Fibroblast of villous mesenchyme (primary cell): ENCODE measurements at regions not wholly inside any gene's neighbourhood (a gene's known extent, or its start where the extent isn't known, plus 50 kb on each side); places are given as distances from the start of the nearest gene placed in this dataset.

Source experiments
- DNase-seq: peaks from one replicate; pipeline ENCODE4 v3.0.0-alpha.2; 2010; ENCODE audit warnings: low read depth
- H3K4me3 ChIP-seq: 2 replicates; pipeline ENCODE4 v1.5.1; 2011; ENCODE audit warnings: low read depth, mild to moderate bottlenecking, low read length
- TF ChIP-seq, protein P1 (sequence below): IDR thresholded peaks from 2 replicates; pipeline ENCODE4 v1.5.1; 2012; ENCODE audit warnings: low read depth, mild to moderate bottlenecking, low read length; ENCODE audit not compliant: insufficient read depth

DNA sequence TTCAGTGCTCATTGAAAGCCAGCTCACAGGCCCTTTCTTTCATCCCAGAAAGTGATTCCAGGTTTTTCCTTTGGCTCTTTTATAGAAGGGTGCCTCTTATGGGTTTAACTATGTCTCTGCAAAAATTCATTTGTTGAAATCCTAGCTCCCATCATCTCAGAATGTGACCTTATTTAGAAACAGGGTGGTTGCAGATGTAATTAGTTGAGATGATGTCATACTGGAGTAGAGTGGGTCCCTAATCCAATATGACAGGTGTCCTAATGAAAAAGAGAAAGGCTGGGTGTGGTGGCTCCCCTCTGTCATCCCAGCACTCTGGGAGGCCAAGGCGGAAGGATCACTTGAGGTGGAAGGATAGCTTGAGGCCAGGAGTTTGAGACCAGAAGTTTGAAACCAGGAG is 64.2 kb upstream of the FAM20A start:
- TF ChIP-seq, protein P1, sequence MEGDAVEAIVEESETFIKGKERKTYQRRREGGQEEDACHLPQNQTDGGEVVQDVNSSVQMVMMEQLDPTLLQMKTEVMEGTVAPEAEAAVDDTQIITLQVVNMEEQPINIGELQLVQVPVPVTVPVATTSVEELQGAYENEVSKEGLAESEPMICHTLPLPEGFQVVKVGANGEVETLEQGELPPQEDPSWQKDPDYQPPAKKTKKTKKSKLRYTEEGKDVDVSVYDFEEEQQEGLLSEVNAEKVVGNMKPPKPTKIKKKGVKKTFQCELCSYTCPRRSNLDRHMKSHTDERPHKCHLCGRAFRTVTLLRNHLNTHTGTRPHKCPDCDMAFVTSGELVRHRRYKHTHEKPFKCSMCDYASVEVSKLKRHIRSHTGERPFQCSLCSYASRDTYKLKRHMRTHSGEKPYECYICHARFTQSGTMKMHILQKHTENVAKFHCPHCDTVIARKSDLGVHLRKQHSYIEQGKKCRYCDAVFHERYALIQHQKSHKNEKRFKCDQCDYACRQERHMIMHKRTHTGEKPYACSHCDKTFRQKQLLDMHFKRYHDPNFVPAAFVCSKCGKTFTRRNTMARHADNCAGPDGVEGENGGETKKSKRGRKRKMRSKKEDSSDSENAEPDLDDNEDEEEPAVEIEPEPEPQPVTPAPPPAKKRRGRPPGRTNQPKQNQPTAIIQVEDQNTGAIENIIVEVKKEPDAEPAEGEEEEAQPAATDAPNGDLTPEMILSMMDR = no peak
- no peak for DNase-seq
- H3K4me3 ChIP-seq = no peak overlapping the region

DNA sequence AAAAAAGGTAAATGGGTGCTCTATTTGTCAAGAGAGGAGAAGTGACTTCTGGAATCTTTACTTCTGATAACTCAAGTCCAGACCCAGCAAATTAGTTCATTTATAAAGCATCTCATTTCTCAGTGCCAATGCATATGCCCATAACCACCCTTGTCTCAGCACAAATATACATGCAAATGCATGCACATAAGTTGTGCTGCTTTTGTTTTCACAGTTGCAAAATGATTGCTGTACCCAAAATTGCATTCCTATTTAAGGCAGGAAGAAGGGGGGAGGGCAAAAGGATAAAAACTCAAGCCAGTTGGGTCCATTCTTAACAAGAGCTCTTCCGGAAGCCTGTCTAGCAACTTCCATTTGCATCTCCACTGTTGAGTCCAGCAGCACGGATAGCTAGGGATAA is 61.3 kb upstream of the FAM20A start:
- TF ChIP-seq, protein P1 = no peak
- DNase-seq = no peak
- no peak overlapping the region for H3K4me3 ChIP-seq

DNA sequence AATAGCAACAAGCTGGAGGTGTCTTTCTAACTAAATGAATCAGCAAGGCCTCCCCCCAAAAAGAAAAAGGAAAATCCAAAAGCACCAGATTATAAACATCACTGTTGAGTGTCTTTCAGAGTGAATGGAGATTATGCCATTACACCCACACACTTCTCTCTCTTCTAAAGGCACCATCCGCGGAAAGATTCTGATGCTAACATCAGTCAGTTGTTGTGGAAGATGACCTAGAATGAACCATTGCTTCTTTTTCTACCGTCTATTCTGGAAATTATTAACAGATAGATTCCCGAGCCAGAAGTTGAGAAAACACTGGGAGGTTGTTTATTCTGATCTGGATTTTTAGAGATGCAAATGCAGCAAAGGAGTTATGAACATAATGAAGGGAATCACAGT is 60.9 kb upstream of the FAM20A start:
- DNase-seq = no peak

DNA sequence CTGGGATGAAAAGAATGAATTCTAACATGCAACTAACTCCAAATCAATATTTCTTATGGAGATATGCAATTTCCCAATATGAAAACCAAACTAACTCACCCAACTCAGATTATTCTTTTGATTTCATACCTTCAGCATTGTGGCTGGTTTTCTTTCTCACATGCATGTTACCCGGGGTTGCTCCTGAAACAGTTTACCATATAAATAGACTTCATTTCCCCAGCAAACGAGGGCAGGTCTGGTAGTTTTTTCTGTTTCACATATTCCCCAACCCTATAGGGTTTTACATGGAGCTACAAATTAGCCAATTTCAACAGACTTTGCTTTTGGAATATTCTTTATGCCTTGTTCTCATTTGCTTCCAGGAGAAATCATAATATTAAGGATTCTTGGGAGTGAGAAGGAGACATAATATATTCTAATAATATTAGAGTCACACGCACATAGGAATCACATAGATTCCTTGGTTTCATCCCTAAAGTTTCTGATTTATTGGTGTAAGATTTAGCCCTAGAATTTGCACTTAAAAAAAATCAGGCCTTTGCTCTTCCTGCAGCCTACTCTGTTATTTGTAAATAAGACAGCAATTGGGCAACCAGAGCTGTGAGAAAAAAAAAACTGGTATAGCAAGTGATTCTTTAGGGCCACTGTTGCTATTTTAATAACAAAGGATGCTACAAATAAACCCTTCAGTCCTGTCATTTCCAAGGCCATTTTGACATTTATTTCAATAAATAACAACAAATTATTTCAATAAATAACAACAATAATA is 60.3 kb upstream of the FAM20A start:
- DNase-seq = no peak
- H3K4me3 ChIP-seq = no peak overlapping the region
- TF ChIP-seq, protein P1 = no peak

More for the DNA sequence above, 60.9 kb upstream of the FAM20A start:
- TF ChIP-seq, protein P1 = no peak
- H3K4me3 ChIP-seq = no peak overlapping the region

DNA sequence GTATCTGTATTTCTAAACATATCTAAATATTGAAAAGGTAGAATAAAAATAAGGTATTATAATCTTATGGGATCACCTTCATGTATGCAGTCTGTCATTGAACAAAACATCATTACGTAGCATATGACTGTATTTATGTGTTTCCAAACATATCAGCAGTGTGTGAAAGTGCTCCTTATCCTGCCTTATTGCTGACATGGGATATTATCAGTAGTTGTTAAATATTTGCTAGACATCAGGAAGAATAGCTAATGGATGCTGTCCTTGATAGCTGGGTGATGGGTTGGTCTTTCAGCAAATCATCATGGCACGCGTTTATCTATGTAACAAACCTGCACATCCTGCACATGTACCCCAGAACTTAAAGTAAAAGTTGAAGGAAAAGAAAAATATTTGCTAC is 59.1 kb upstream of the FAM20A start:
- H3K4me3 ChIP-seq = no peak overlapping the region
- TF ChIP-seq, protein P1 = no peak
- DNase-seq = no peak

DNA sequence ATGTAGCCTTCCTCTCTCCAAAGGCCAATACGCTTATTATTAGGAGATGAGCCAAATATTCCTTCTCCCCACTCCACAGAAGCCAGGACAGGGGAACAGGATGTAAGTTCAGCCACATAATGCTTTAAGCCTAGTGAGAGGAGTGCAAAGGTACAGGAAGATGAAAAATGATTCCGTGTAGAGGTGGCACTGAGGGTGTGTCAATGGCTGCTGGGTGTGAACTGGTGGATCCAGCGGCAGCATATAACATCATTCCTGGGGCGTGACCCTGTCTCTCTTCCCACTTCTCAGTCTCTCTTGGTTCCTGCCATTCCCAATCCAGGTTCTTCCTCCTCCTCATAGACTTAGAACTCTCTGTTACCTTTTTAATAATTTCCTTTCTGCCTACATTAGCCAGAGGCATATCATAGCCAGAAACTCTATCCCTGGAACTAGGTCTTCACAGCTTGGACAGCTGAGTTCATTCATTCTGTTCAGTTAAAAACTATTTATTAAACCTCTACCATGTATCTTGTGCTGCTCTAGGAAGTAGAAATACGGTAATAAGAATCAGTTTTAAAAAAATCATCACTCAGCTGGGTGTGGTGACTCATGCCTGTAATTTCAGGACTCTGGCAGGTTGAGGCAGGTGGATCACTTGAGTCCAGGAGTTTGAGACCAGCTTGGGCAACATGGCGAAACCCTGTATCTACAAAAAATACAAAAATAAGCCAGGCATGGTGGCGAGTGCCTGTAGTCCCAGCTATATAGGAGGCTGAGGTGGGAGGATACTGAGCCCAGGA is 58.0 kb upstream of the FAM20A start:
- DNase-seq = no peak

More for the DNA sequence above, 58.0 kb upstream of the FAM20A start:
- TF ChIP-seq, protein P1 = no peak
- H3K4me3 ChIP-seq = no peak overlapping the region
